Uterus (tissue), 3 donors: ENCODE measurements at regions not wholly inside any gene's neighbourhood (a gene's known extent, or its start where the extent isn't known, plus 50 kb on each side); places are given as distances from the start of the nearest gene placed in this dataset.

Experiments used
- DNase-seq, 2 donors: peaks; one replicate each; pipeline ENCODE4 v3.0.0-alpha.2; 2019 to 2020
- H3K27ac ChIP-seq, 2 donors: fragments of 200-600 bp; sonication (generic); 1 replicate in 1 of 2; 2 replicates in 1 of 2; pipeline ENCODE4 v1.5.1; 2016 to 2018
- H3K27me3 ChIP-seq, 2 donors: fragments of 200-600 bp; sonication (generic); one replicate each; pipeline ENCODE4 v1.5.1; 2018 to 2019; ENCODE audit warnings: control low read depth in 1 of 2
- H3K36me3 ChIP-seq, 2 donors: fragments of 200-600 bp; sonication (generic); one replicate each; pipeline ENCODE4 v1.5.1; 2019; ENCODE audit warnings: control low read depth in 1 of 2
- H3K4me1 ChIP-seq, 2 donors: fragments of 200-600 bp; sonication (generic); one replicate each; pipeline ENCODE4 v1.5.1; 2018 to 2019; ENCODE audit warnings: control low read depth in 1 of 2
- H3K4me3 ChIP-seq, 2 donors: fragments of 200-600 bp; sonication (generic); 1 replicate in 1 of 2; 2 replicates in 1 of 2; pipeline ENCODE4 v1.5.1; 2018 to 2019; ENCODE audit warnings: mild to moderate bottlenecking in 1 of 2
- H3K9me3 ChIP-seq, 2 donors: fragments of 200-600 bp; sonication (generic); one replicate each; pipeline ENCODE4 v1.5.1; 2019; ENCODE audit warnings: control low read depth in 1 of 2
- POLR2A ChIP-seq, 2 donors: fragments of 450-650 bp; IDR thresholded peaks; one replicate each; pipeline ENCODE4 v1.6.1; 2016; ENCODE audit warnings: antibody characterized with exemption in 2 of 2, mild to moderate bottlenecking in 1 of 2, moderate library complexity in 1 of 2
- intact Hi-C: fragments of 100-400 bp; cut with DNase I; formaldehyde crosslinking; loops from one replicate; pipeline ENCODE4 v1.15.1; 2023; ENCODE audit warnings: low total_unique reads
- TF ChIP-seq, protein P1 (sequence below), 4 experiments: fragments of 200-600 bp in 2 of 4; fragments of 450-650 bp in 2 of 4; sonication (generic) in 2 of 4; IDR thresholded peaks; one replicate each; pipeline ENCODE4 v1.5.1; 2016 to 2019; ENCODE audit warnings: antibody characterized with exemption in 4 of 4, mild to moderate bottlenecking in 2 of 4, moderate library complexity in 1 of 4
- donor health status: DM: yes; HTN: yes; CAD: no.

DNA sequence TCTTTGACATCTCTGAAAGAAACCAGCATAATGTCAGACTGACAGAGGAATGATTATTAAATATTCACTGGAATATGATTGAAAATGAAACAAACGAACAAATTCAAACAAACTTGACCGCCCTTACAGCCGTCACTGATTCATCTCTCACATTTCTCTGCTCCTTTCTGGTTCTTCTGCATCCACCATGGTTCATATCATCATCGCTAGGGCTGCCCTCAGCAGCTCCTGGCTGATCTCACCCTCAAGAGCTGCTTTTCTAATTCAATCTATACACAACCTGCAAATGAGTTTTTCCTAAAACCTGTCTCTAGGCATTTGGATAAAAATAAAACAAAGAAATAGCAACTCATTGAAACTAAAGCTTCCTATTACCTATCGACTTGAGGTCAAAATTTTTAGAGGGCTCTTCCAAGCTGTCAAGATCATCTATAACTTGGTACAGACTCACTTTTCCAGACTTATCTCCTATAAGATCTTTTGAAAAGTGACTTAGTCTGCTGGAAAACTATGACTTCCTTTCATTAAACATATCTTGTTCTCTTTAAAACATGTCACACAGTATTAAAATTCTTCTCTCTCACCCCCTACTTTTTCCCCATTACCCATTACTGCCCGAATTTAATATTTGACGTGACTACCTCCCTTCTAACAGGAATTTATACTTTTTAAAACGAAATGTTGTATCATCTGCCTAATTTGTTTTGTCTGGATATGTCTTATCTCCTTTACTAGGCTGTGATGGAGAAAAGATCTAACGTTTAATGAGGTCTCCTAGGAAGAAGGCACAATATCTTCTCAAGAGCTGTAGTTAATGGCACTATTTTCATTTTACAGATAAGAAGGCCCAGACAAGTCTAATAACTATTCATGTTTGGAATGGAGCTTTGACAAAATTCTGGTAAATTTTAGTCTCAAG lies 71.0 kb upstream of the UNC5C start:
- no peaks in the 10 kb centered on the region for H3K9me3 ChIP-seq
- no peaks in the 10 kb centered on the region for H3K36me3 ChIP-seq
- H3K27me3 ChIP-seq, result no peaks in the 10 kb centered on the region
- H3K4me1 ChIP-seq, result no peaks in the 10 kb centered on the region
- DNase-seq, result no peak
- no peak overlapping the region for H3K27ac ChIP-seq
- H3K4me3 ChIP-seq, result no peak overlapping the region
- intact Hi-C loops, result no loop called here
- no peak for TF ChIP-seq POLR2A (IDR thresholded peaks at IDR 0.05)

DNA sequence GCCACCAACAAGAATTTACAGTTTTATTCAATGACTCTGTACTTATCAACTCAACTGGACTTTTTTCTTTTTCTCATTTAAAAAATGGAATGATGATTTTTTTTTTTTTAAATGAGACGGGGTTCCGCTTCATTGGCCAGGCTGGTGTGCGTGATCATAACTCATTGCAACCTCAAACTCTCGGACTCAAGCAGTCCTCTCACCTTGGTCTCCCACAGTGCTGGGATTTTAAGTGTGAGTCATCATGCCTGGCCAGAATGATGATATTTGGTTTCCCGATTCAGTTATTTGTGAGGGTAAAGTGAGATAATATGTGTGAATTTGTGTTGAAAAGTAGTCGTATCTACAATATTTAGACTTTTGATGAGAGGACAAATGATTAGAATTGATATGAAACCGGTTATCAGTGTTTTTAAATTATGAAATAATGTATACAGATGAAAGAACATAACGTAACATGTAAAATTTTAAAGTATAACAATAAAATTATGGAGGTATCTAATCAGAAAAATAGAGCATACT lies 66.0 kb upstream of the UNC5C start:
- DNase-seq, result no peak
- TF ChIP-seq, protein P1, sequence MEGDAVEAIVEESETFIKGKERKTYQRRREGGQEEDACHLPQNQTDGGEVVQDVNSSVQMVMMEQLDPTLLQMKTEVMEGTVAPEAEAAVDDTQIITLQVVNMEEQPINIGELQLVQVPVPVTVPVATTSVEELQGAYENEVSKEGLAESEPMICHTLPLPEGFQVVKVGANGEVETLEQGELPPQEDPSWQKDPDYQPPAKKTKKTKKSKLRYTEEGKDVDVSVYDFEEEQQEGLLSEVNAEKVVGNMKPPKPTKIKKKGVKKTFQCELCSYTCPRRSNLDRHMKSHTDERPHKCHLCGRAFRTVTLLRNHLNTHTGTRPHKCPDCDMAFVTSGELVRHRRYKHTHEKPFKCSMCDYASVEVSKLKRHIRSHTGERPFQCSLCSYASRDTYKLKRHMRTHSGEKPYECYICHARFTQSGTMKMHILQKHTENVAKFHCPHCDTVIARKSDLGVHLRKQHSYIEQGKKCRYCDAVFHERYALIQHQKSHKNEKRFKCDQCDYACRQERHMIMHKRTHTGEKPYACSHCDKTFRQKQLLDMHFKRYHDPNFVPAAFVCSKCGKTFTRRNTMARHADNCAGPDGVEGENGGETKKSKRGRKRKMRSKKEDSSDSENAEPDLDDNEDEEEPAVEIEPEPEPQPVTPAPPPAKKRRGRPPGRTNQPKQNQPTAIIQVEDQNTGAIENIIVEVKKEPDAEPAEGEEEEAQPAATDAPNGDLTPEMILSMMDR (IDR thresholded peaks at IDR 0.05), result no peak
- no peak for TF ChIP-seq POLR2A (IDR thresholded peaks at IDR 0.05)
- intact Hi-C loops, result no loop called here

DNA sequence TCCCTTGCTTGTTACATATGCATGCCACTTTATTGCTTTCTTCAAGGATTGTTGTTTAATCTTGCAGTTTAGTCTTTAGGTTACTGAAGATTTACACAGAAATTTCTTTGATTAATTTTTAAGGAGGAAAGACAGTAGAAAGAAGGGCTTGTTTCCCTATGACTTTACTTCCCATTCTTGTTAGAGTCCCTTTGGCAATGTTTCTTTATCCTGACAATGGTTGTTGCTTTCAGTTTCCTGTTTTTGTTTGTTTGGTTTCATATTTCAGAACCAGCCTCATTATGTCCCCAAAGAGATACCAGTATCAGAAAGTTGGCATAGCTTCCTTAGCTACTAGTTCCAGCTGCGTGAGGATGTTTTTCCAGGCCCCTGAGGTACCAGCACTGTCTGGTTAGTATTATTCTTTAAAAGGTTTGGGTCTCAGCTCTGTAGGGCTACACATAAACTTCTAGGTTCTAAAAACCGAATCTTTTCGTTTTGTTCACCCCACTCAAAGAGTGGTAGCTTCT lies 61.3 kb upstream of the UNC5C start:
- H3K27ac ChIP-seq, result no peak overlapping the region
- no peak for DNase-seq
- no peaks in the 10 kb centered on the region for H3K4me1 ChIP-seq
- TF ChIP-seq POLR2A (IDR thresholded peaks at IDR 0.05), result no peak
- TF ChIP-seq, protein P1 (IDR thresholded peaks at IDR 0.05), result no peak
- H3K4me3 ChIP-seq, result no peak overlapping the region
- no peaks in the 10 kb centered on the region for H3K27me3 ChIP-seq
- intact Hi-C loops, result no loop called here
- no peaks in the 10 kb centered on the region for H3K36me3 ChIP-seq
- no peaks in the 10 kb centered on the region for H3K9me3 ChIP-seq

More for the DNA sequence above, 66.0 kb upstream of the UNC5C start:
- no peaks in the 10 kb centered on the region for H3K27me3 ChIP-seq
- H3K4me1 ChIP-seq, result no peaks in the 10 kb centered on the region
- no peaks in the 10 kb centered on the region for H3K9me3 ChIP-seq
- no peak overlapping the region for H3K27ac ChIP-seq
- no peaks in the 10 kb centered on the region for H3K36me3 ChIP-seq
- no peak overlapping the region for H3K4me3 ChIP-seq

DNA sequence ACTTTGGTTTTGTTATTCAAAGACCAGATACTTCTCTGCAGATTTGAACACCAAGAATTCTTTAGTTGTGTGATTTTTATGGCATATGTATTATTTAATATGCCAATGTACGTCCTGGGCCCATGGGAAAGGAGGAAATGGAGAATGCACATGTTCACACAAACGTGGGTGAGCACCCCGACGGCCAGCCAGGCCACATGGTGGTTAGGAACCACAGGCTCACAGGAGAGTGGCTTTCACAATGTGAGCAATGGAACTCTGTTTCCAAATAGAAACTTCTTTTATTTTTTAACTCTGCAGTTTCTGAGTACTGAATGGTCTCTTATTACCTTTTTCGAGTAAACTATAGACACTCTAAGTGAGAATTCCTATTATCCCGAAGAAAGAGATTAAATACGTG lies 58.0 kb upstream of the UNC5C start:
- no peaks in the 10 kb centered on the region for H3K27me3 ChIP-seq
- intact Hi-C loops, result no loop called here
- no peaks in the 10 kb centered on the region for H3K9me3 ChIP-seq
- no peaks in the 10 kb centered on the region for H3K36me3 ChIP-seq
- no peak overlapping the region for H3K4me3 ChIP-seq
- no peak for TF ChIP-seq POLR2A (IDR thresholded peaks at IDR 0.05)
- TF ChIP-seq, protein P1 (IDR thresholded peaks at IDR 0.05), result no peak
- H3K27ac ChIP-seq, result no peak overlapping the region
- DNase-seq, result no peak
- no peaks in the 10 kb centered on the region for H3K4me1 ChIP-seq

DNA sequence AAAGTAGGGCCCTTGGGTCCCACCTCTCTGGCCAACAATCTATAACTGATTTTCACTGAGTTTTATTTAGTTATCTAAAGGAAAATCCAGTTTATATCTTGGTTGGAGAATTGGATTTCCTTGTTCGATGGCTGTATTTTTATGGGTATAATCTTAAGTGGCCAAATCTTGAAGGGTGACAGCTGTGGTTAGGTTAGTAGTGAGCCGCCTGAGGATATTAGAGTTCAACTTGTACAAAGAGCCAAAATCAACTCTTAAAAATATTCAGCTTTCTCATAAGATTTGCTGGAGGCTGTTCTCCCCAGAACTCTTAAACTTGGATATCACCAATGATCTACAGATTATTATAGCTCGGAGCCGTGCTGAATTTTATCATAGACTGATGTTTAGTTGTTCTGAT lies 54.6 kb upstream of the UNC5C start:
- H3K36me3 ChIP-seq, result no peaks in the 10 kb centered on the region
- H3K9me3 ChIP-seq, result no peaks in the 10 kb centered on the region
- DNase-seq, result no peak
- H3K27ac ChIP-seq, result no peak overlapping the region
- intact Hi-C loops, result no loop called here
- H3K4me1 ChIP-seq, result no peaks in the 10 kb centered on the region
- H3K27me3 ChIP-seq, result no peaks in the 10 kb centered on the region
- no peak for TF ChIP-seq POLR2A (IDR thresholded peaks at IDR 0.05)
- TF ChIP-seq, protein P1 (IDR thresholded peaks at IDR 0.05), result no peak
- H3K4me3 ChIP-seq, result no peak overlapping the region
